GM12878 (cell line): ENCODE measurements at regions not wholly inside any gene's neighbourhood (a gene's known extent, or its start where the extent isn't known, plus 50 kb on each side); places are given as distances from the start of the nearest gene placed in this dataset.

Experiments used
- ATAC-seq: fragments of 200-7000 bp; cut with Tn5 transposase; 3 replicates; pipeline ENCODE4 v1.9.1; 2020; ENCODE audit warnings: mild to moderate bottlenecking, moderate library complexity
- BruUV-seq: library from RNA; stranded (reverse); fragments of 400-500 nt; replicated peaks from 2 replicates; lab custom pipeline; 2021; lab: Mats Ljungman, UMichigan
- CTCF ChIA-PET: fragments of 300-600 bp; sonication (Branson Sonifier 250); formaldehyde crosslinking; extraction: SDS; loops from one replicate; lab custom pipeline; 2021; ENCODE audit warnings: inconsistent platforms; lab: Yijun Ruan, JAX
- POLR2A ChIA-PET: fragments of 350-600 bp; formaldehyde crosslinking; extraction: SDS; loops from one replicate; lab custom pipeline; 2021; ENCODE audit warnings: inconsistent platforms; lab: Charles Lee
- RAD21 ChIA-PET: fragments of 300-600 bp; sonication (Branson Sonifier 250); formaldehyde crosslinking; loops from one replicate; lab custom pipeline; 2023; ENCODE audit warnings: antibody characterized with exemption; ENCODE audit not compliant: unreplicated experiment; lab: Charles Lee
- SMC1A ChIA-PET: fragments of 300-600 bp; sonication (Branson Sonifier 250); formaldehyde crosslinking; loops from one replicate; lab custom pipeline; 2023; ENCODE audit not compliant: unreplicated experiment, uncharacterized antibody; lab: Charles Lee
- DNase-seq: peaks from one replicate; pipeline ENCODE4 v3.0.0-alpha.2; 2011; ENCODE audit warnings: low read depth, low spot score
- FAIRE-seq: peaks from 3 replicates; lab custom pipeline; 2011; peaks lifted over from hg19 to GRCh38; lab: Jason Lieb, UNC
- H2AFZ ChIP-seq: 2 replicates; pipeline ENCODE4 v1.6.0; 2011; ENCODE audit warnings: low read depth, low read length, control low read depth; ENCODE audit not compliant: control insufficient read depth
- H3K27ac ChIP-seq: 2 replicates; pipeline ENCODE4 v1.5.1; 2011; ENCODE audit warnings: control low read depth; ENCODE audit not compliant: control insufficient read depth, insufficient read depth
- H3K27me3 ChIP-seq, 2 experiments: replicated peaks in 1 of 2; 2 replicates each; pipeline versions ENCODE4 v1.6.0 to v1.6.1; 2011; ENCODE audit warnings: low read length in 1 of 2; ENCODE audit not compliant: control insufficient read depth in 2 of 2, insufficient read depth in 2 of 2
- H3K36me3 ChIP-seq, 2 experiments: 2 replicates each; pipeline ENCODE4 v1.5.1; 2011; ENCODE audit warnings: low read length in 1 of 2; ENCODE audit not compliant: control insufficient read depth in 2 of 2, insufficient read depth in 2 of 2
- H3K4me1 ChIP-seq: 2 replicates; pipeline ENCODE4 v1.6.1; 2011; ENCODE audit warnings: mild to moderate bottlenecking, low read length, moderate library complexity, mixed read lengths; ENCODE audit not compliant: control insufficient read depth, insufficient read depth
- H3K4me2 ChIP-seq: 2 replicates; pipeline ENCODE4 v1.6.0; 2011; ENCODE audit warnings: control low read depth; ENCODE audit not compliant: control insufficient read depth, insufficient read depth
- H3K4me3 ChIP-seq: fragments of 200-600 bp; sonication (generic); 2 replicates; pipeline ENCODE4 v1.5.1; 2016
- H3K79me2 ChIP-seq: 2 replicates; pipeline ENCODE4 v1.6.0; 2011; ENCODE audit warnings: low read length; ENCODE audit not compliant: control insufficient read depth, insufficient read depth
- H3K9ac ChIP-seq: 2 replicates; pipeline ENCODE4 v1.8.0; 2011; ENCODE audit warnings: low read length, control low read depth, mixed read lengths; ENCODE audit not compliant: control insufficient read depth, insufficient read depth
- H3K9me3 ChIP-seq: replicated peaks from 3 replicates; pipeline ENCODE4 v1.5.1; 2011; ENCODE audit warnings: mild to moderate bottlenecking, low read length; ENCODE audit not compliant: control insufficient read depth, insufficient read depth
- H4K20me1 ChIP-seq: 2 replicates; pipeline ENCODE4 v1.6.0; 2011; ENCODE audit not compliant: control insufficient read depth, insufficient read depth
- CEBPB ChIP-seq, 2 experiments: fragments of 150-350 bp in 1 of 2; IDR thresholded peaks; 2 replicates each; pipeline ENCODE4 v1.6.1; 2012 to 2014; ENCODE audit warnings: low read depth in 2 of 2, low read length in 2 of 2, borderline replicate concordance in 1 of 2, inconsistent platforms in 1 of 2
- EZH2 ChIP-seq: IDR thresholded peaks from 2 replicates; pipeline ENCODE4 v1.6.1; 2012; ENCODE audit warnings: low read depth, mild to moderate bottlenecking, control low read depth, inconsistent platforms, low read length, borderline replicate concordance; ENCODE audit not compliant: control insufficient read depth
- NRF1 ChIP-seq: conservative IDR thresholded peaks from 2 replicates; pipeline ENCODE4 v1.6.1; 2011; ENCODE audit warnings: mild to moderate bottlenecking, low read depth, low read length, improper control_type of control experiment
- TCF12 ChIP-seq: IDR thresholded peaks from 2 replicates; pipeline ENCODE4 v1.6.1; 2011; ENCODE audit warnings: low read depth, mild to moderate bottlenecking, low read length
- YY1 ChIP-seq: IDR thresholded peaks from 2 replicates; pipeline ENCODE4 v1.6.1; 2011; ENCODE audit warnings: low read depth, mild to moderate bottlenecking, low read length
- ZZZ3 ChIP-seq: IDR thresholded peaks from 2 replicates; pipeline ENCODE4 v1.6.1; 2011; ENCODE audit warnings: low read depth; ENCODE audit not compliant: control insufficient read depth, insufficient read length
- WGBS: methylation state at CpG from one replicate; pipeline ENCODE4 v1.1.6; 2016; ENCODE audit warnings: low lambda C conversion rate; ENCODE audit not compliant: insufficient replicate concordance, insufficient coverage; ENCODE audit errors: missing lambda C conversion rate; 5-methylcytosine and 5-hydroxymethylcytosine counted together
- in situ Hi-C: fragments of 300-500 bp; cut with MboI; formaldehyde crosslinking; loops from 9 replicates; pipeline ENCODE4 v1.14.3; 2018; ENCODE audit warnings: mixed read lengths
- intact Hi-C: fragments of 100-400 bp; cut with micrococcal nuclease; formaldehyde crosslinking; loops from one replicate; pipeline ENCODE4 v1.14.2; 2022; ENCODE audit not compliant: unreplicated experiment
- TF ChIP-seq, protein P1 (sequence below): fragments of 450-650 bp; IDR thresholded peaks from 2 replicates; pipeline ENCODE4 v1.6.1; 2017; ENCODE audit warnings: low read depth, mild to moderate bottlenecking, moderate library complexity
- TF ChIP-seq, protein P2 (sequence below): fragments of 450-650 bp; IDR thresholded peaks from 2 replicates; pipeline ENCODE4 v1.6.1; 2017; ENCODE audit warnings: borderline replicate concordance
- TF ChIP-seq, protein P3 (sequence below): fragments of 450-650 bp; IDR thresholded peaks from 2 replicates; pipeline ENCODE4 v1.6.1; 2016; ENCODE audit warnings: mild to moderate bottlenecking
- TF ChIP-seq, protein P4 (sequence below): IDR thresholded peaks from 2 replicates; pipeline ENCODE4 v1.6.1; 2011; ENCODE audit warnings: low read depth, mild to moderate bottlenecking, low read length, moderate library complexity, borderline replicate concordance; ENCODE audit errors: extremely low read depth

DNA sequence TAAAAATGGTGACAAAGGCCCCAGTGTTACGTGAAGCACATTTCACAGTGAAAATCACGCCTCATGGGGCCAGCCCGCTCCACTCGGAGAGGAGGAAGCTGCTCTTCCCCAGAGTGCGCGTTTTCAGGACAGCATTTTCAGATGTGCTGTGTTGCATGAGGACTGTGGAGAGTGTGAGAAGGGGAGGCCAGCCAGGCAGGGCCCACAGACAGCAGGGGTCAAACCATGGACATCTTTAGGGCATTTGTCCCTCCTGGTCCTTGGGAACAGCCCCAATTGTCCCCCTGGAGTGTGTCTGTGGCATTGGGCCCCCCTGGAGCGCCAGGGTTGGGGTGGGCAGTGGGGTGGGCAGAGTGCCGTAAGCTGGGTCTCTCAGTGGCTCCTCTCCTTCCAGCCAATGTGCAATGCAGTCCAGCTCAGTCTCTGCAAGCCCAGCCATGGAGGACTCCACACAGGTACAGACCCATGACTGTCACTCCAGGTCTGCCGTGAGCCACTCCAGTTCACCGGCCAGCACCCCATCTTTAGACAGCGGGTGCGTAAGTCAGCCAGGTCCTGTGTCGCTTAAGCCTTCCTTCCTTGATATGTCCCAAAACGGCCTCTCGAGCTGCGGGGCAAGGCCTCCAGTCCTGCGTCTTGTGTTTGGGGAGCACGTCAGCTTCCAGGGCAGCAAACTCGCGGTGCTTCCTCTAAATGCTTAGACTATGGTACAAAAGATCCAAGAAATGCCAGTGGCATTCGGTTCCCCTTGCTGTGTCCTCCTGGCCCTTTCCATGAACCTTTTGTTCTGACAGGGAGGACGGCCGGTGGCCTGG, 159.3 kb upstream of the AFDN start:
- Histone ChIP-seq H3K9me3 (no peaks in the 10 kb centered on the region; the same call in 2 of the 3 replicates), H3K36me3 (no peaks in the 10 kb centered on the region), H3K27ac (no peak overlapping the region), H3K9ac (no peak overlapping the region), H3K4me1 (no peaks in the 10 kb centered on the region), H3K79me2 (no peaks in the 10 kb centered on the region), H2AFZ (no peak overlapping the region), H3K4me3 (no peak overlapping the region), H4K20me1 (no peaks in the 10 kb centered on the region), H3K27me3 (no peaks in the 10 kb centered on the region), H3K4me2 (no peak overlapping the region)
- no peak for DNase-seq
- WGBS, result 44% methylated on average over 22 of the region's 23 CpGs
- intact Hi-C loops, result no loop called here
- in situ Hi-C loops, result no loop called here
- ChIA-PET RAD21 (no interaction called here), CTCF (no interaction called here), SMC1A (no interaction called here), POLR2A (no interaction called here)
- FAIRE-seq, result no peak
- BruUV-seq, result no TSS peak
- TF ChIP-seq, protein P1, sequence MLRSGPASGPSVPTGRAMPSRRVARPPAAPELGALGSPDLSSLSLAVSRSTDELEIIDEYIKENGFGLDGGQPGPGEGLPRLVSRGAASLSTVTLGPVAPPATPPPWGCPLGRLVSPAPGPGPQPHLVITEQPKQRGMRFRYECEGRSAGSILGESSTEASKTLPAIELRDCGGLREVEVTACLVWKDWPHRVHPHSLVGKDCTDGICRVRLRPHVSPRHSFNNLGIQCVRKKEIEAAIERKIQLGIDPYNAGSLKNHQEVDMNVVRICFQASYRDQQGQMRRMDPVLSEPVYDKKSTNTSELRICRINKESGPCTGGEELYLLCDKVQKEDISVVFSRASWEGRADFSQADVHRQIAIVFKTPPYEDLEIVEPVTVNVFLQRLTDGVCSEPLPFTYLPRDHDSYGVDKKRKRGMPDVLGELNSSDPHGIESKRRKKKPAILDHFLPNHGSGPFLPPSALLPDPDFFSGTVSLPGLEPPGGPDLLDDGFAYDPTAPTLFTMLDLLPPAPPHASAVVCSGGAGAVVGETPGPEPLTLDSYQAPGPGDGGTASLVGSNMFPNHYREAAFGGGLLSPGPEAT, result no peak
- TF ChIP-seq TCF12 (no peak), EZH2 (no peak), NRF1 (no peak), CEBPB (IDR thresholded peaks at IDR 0.05; ENCODE audit: borderline replicate concordance in 1 of 2, low read depth in 2 of 2, low read length in 2 of 2) (no peak), ZZZ3 (no peak), YY1 (no peak)
- TF ChIP-seq, protein P2, sequence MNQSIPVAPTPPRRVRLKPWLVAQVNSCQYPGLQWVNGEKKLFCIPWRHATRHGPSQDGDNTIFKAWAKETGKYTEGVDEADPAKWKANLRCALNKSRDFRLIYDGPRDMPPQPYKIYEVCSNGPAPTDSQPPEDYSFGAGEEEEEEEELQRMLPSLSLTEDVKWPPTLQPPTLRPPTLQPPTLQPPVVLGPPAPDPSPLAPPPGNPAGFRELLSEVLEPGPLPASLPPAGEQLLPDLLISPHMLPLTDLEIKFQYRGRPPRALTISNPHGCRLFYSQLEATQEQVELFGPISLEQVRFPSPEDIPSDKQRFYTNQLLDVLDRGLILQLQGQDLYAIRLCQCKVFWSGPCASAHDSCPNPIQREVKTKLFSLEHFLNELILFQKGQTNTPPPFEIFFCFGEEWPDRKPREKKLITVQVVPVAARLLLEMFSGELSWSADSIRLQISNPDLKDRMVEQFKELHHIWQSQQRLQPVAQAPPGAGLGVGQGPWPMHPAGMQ, result no peak
- TF ChIP-seq, protein P3, sequence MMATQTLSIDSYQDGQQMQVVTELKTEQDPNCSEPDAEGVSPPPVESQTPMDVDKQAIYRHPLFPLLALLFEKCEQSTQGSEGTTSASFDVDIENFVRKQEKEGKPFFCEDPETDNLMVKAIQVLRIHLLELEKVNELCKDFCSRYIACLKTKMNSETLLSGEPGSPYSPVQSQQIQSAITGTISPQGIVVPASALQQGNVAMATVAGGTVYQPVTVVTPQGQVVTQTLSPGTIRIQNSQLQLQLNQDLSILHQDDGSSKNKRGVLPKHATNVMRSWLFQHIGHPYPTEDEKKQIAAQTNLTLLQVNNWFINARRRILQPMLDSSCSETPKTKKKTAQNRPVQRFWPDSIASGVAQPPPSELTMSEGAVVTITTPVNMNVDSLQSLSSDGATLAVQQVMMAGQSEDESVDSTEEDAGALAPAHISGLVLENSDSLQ, result no peak
- TF ChIP-seq, protein P4, sequence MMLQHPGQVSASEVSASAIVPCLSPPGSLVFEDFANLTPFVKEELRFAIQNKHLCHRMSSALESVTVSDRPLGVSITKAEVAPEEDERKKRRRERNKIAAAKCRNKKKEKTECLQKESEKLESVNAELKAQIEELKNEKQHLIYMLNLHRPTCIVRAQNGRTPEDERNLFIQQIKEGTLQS, result no peak
- no peak for ATAC-seq
